ENCODE measurements at regions not wholly inside any gene's neighbourhood (a gene's known extent, or its start where the extent isn't known, plus 50 kb on each side); places are given as distances from the start of the nearest gene placed in this dataset.
A peak's percentile ranks its signal among the peaks of the same experiment; 100 is the strongest.

GRCh38 chrX:20378233-20378920 lies 111.7 kb upstream of the RPS6KA3 start:
- peaks cover 32% of the 10 kb centered on the region for H3K4me1 Mint-ChIP-seq (ENCODE audit: low read depth)
- peak; percentile 44 to 61 for DNase-seq
- H3K27me3 Mint-ChIP-seq (ENCODE audit: low read depth): peaks cover 27% of the 10 kb centered on the region
- peak overlapping the region; percentile 51 for H3K27ac Mint-ChIP-seq
- ATAC-seq (replicated peaks in 1 of 2): peak; percentile 83 to 84
- peaks cover 0 to 2% of the 10 kb centered on the region in 2 donors for H3K9me3 Mint-ChIP-seq
- peaks cover 0 to 1% of the 10 kb centered on the region in 2 donors for H3K36me3 Mint-ChIP-seq (ENCODE audit: insufficient read depth in 2 of 2)
- H3K4me3 Mint-ChIP-seq: peak overlapping the region; percentile 25 to 47

DNA sequence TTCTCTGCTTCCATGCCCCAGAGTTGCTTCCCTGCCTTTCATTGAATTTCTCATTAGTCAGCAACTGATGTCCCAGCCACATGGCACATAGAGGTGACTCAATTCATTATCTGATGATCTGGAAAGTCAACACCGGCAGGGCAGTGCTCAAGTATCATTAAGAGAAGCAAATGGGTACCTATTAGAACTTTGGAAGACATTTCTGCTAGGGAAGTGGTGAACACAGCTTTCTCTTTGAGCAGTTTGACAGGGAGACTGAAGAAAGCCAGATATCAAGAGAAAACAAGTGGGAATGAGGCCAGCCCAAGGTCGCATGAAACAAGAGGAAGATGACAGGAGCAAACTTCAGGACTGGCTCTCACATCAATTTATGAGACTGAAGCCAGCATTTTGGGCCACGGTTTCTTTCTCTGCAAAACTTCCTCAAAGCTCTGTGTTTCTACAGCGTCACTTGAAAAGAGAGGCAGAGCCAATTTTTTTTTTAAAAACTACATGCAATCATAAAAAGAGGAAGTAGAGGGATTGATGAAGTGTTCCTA lies 108.3 kb upstream of the RPS6KA3 start:
- H3K27me3 Mint-ChIP-seq (ENCODE audit: low read depth): peaks cover 19% of the 10 kb centered on the region
- DNase-seq (no peak), ATAC-seq (replicated peaks in 1 of 2) (no peak)
- peaks cover 0 to 1% of the 10 kb centered on the region in 2 donors for H3K36me3 Mint-ChIP-seq (ENCODE audit: insufficient read depth in 2 of 2)
- H3K4me1 Mint-ChIP-seq (ENCODE audit: low read depth): peaks cover 24% of the 10 kb centered on the region
- peaks cover 0 to 2% of the 10 kb centered on the region in 2 donors for H3K9me3 Mint-ChIP-seq
- peak overlapping the region in 1 of 2 donors; percentile 10 for H3K4me3 Mint-ChIP-seq
- no peak overlapping the region for H3K27ac Mint-ChIP-seq

- H3K9me3 Mint-ChIP-seq: no peaks in the 10 kb centered on the region
- H3K4me3 Mint-ChIP-seq: no peak overlapping the region
- peaks cover 0 to 1% of the 10 kb centered on the region in 2 donors for H3K36me3 Mint-ChIP-seq (ENCODE audit: insufficient read depth in 2 of 2)
- ATAC-seq (replicated peaks in 1 of 2) (no peak), DNase-seq (no peak)
- H3K27ac Mint-ChIP-seq: no peak overlapping the region
- H3K4me1 Mint-ChIP-seq (ENCODE audit: low read depth): peaks cover 24% of the 10 kb centered on the region
- H3K27me3 Mint-ChIP-seq (ENCODE audit: low read depth): peaks cover 14% of the 10 kb centered on the region
Measured at GRCh38 chrX:20374450-20374849, 107.7 kb upstream of the RPS6KA3 start.

GRCh38 chrX:20373063-20373462 lies 106.4 kb upstream of the RPS6KA3 start:
- no peak overlapping the region for H3K4me3 Mint-ChIP-seq
- H3K4me1 Mint-ChIP-seq (ENCODE audit: low read depth): peaks cover 18% of the 10 kb centered on the region
- H3K36me3 Mint-ChIP-seq (ENCODE audit: insufficient read depth in 2 of 2): peaks cover 0 to 1% of the 10 kb centered on the region in 2 donors
- peaks cover 14% of the 10 kb centered on the region for H3K27me3 Mint-ChIP-seq (ENCODE audit: low read depth)
- no peaks in the 10 kb centered on the region for H3K9me3 Mint-ChIP-seq
- no peak overlapping the region for H3K27ac Mint-ChIP-seq
- DNase-seq (no peak), ATAC-seq (replicated peaks in 1 of 2) (no peak)

- Mint-ChIP-seq H3K9me3 (no peaks in the 10 kb centered on the region), H3K27ac (no peak overlapping the region), H3K36me3 (ENCODE audit: insufficient read depth in 2 of 2) (peaks cover 0 to 1% of the 10 kb centered on the region in 2 donors), H3K4me1 (ENCODE audit: low read depth) (peaks cover 15% of the 10 kb centered on the region), H3K4me3 (no peak overlapping the region), H3K27me3 (ENCODE audit: low read depth) (peaks cover 14% of the 10 kb centered on the region)
- no peak for DNase-seq
- no peak for ATAC-seq (replicated peaks in 1 of 2)
Measured at GRCh38 chrX:20372533-20372932, 105.8 kb upstream of the RPS6KA3 start.

DNA sequence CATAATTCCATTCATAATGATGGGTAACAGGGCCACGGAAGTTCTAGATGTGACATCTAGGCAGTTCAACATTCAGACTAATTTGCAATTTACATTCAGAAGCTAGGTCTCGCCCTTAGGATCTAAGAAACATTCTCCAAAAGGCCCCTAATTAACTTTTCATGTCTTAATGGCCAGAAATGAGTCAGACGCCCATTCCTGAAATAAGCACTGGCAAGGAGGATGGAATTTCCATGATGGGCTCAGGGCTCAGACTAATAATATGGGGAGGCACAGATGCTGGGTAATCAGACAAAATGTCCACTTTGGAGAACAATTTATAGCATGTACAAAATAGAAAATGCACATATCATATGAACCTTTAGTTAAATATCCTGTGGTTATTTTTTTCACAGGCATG lies 102.8 kb upstream of the RPS6KA3 start:
- no peak overlapping the region for H3K27ac Mint-ChIP-seq
- peaks cover 6% of the 10 kb centered on the region for H3K27me3 Mint-ChIP-seq (ENCODE audit: low read depth)
- ATAC-seq (replicated peaks in 1 of 2): no peak
- no peaks in the 10 kb centered on the region for H3K9me3 Mint-ChIP-seq
- H3K4me1 Mint-ChIP-seq (ENCODE audit: low read depth): peaks cover 8% of the 10 kb centered on the region
- no peak overlapping the region for H3K4me3 Mint-ChIP-seq
- no peak for DNase-seq
- H3K36me3 Mint-ChIP-seq (ENCODE audit: insufficient read depth in 2 of 2): no peaks in the 10 kb centered on the region

- Mint-ChIP-seq H3K27me3 (ENCODE audit: low read depth) (peaks cover 15% of the 10 kb centered on the region), H3K4me3 (no peak overlapping the region), H3K4me1 (ENCODE audit: low read depth) (no peaks in the 10 kb centered on the region), H3K27ac (no peak overlapping the region), H3K36me3 (ENCODE audit: insufficient read depth in 2 of 2) (no peaks in the 10 kb centered on the region), H3K9me3 (no peaks in the 10 kb centered on the region)
- ATAC-seq (replicated peaks in 1 of 2) (no peak), DNase-seq (no peak)
Measured at GRCh38 chrX:20364238-20364637, 97.5 kb upstream of the RPS6KA3 start.

- no peak overlapping the region for H3K4me3 Mint-ChIP-seq
- no peaks in the 10 kb centered on the region for H3K4me1 Mint-ChIP-seq (ENCODE audit: low read depth)
- H3K9me3 Mint-ChIP-seq: no peaks in the 10 kb centered on the region
- H3K36me3 Mint-ChIP-seq (ENCODE audit: insufficient read depth in 2 of 2): no peaks in the 10 kb centered on the region
- ATAC-seq (replicated peaks in 1 of 2) (no peak), DNase-seq (no peak)
- H3K27me3 Mint-ChIP-seq (ENCODE audit: low read depth): peaks cover 15% of the 10 kb centered on the region
- no peak overlapping the region for H3K27ac Mint-ChIP-seq
Measured at GRCh38 chrX:20363275-20363674, 96.6 kb upstream of the RPS6KA3 start.

GRCh38 chrX:20362268-20363267 lies 95.9 kb upstream of the RPS6KA3 start:
- no peak overlapping the region for H3K27ac Mint-ChIP-seq
- ATAC-seq (replicated peaks in 1 of 2): no peak

DNA sequence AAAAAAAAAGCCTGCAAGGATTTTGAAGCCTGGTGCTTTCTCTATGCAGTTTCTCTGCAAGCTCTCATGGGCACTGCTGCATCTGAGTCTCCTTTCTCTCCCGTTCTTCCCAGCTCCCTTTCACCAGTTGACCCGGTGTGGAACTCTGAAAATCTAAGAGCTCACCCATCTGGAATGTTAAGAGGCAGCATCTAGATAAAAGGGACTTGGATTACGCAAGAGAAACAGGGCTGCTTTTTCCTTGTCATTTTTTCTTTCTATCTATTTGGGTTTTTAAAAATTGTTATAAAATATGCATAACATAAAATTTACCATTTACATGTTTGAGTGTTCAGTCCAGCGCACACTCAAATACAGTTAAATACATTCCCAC lies 95.2 kb upstream of the RPS6KA3 start:
- ATAC-seq (replicated peaks in 1 of 2): no peak
- no peaks in the 10 kb centered on the region for H3K36me3 Mint-ChIP-seq (ENCODE audit: insufficient read depth in 2 of 2)
- DNase-seq: no peak
- H3K9me3 Mint-ChIP-seq: no peaks in the 10 kb centered on the region
- H3K4me3 Mint-ChIP-seq: no peak overlapping the region
- H3K27ac Mint-ChIP-seq: no peak overlapping the region
- H3K27me3 Mint-ChIP-seq (ENCODE audit: low read depth): peaks cover 19% of the 10 kb centered on the region
- H3K4me1 Mint-ChIP-seq (ENCODE audit: low read depth): no peaks in the 10 kb centered on the region

More at GRCh38 chrX:20362268-20363267, 95.9 kb upstream of the RPS6KA3 start:
- peaks cover 15% of the 10 kb centered on the region for H3K27me3 Mint-ChIP-seq (ENCODE audit: low read depth)
- H3K4me1 Mint-ChIP-seq (ENCODE audit: low read depth): no peaks in the 10 kb centered on the region
- no peaks in the 10 kb centered on the region for H3K36me3 Mint-ChIP-seq (ENCODE audit: insufficient read depth in 2 of 2)
- H3K4me3 Mint-ChIP-seq: no peak overlapping the region
- H3K9me3 Mint-ChIP-seq: no peaks in the 10 kb centered on the region
- DNase-seq: no peak

GRCh38 chrX:20361081-20361889 lies 94.6 kb upstream of the RPS6KA3 start:
- ATAC-seq (replicated peaks in 1 of 2): no peak
- H3K27ac Mint-ChIP-seq: no peak overlapping the region
- no peaks in the 10 kb centered on the region for H3K36me3 Mint-ChIP-seq (ENCODE audit: insufficient read depth in 2 of 2)

GRCh38 chrX:20355187-20355586 lies 88.5 kb upstream of the RPS6KA3 start:
- peaks cover 20% of the 10 kb centered on the region for H3K4me1 Mint-ChIP-seq (ENCODE audit: low read depth)
- H3K27ac Mint-ChIP-seq: no peak overlapping the region
- ATAC-seq (replicated peaks in 1 of 2): no peak
- H3K27me3 Mint-ChIP-seq (ENCODE audit: low read depth): peaks cover 33% of the 10 kb centered on the region
- DNase-seq: no peak
- H3K9me3 Mint-ChIP-seq: no peaks in the 10 kb centered on the region
- H3K4me3 Mint-ChIP-seq: no peak overlapping the region
- peaks cover 0 to 1% of the 10 kb centered on the region in 2 donors for H3K36me3 Mint-ChIP-seq (ENCODE audit: insufficient read depth in 2 of 2)

More at GRCh38 chrX:20361081-20361889, 94.6 kb upstream of the RPS6KA3 start:
- H3K4me1 Mint-ChIP-seq (ENCODE audit: low read depth): no peaks in the 10 kb centered on the region
- H3K27me3 Mint-ChIP-seq (ENCODE audit: low read depth): peaks cover 19% of the 10 kb centered on the region
- DNase-seq: no peak
- H3K4me3 Mint-ChIP-seq: no peak overlapping the region
- H3K9me3 Mint-ChIP-seq: no peaks in the 10 kb centered on the region
